Stimulated activated CD8-positive, alpha-beta memory T cell treated with anti-CD3 and anti-CD28 coated beads, Interleukin-7, amount 100 ng/mL, for 48 hours (primary cell): ENCODE measurements at regions not wholly inside any gene's neighbourhood (a gene's known extent, or its start where the extent isn't known, plus 50 kb on each side); places are given as distances from the start of the nearest gene placed in this dataset.

Experiments used
- DNase-seq, 2 donors: peaks; one replicate each; pipeline ENCODE4 v3.0.0-alpha.2; 2020; ENCODE audit warnings: low read depth in 1 of 2; ENCODE audit errors: extremely low read depth in 1 of 2

- DNase-seq: no peak
Measured at GRCh38 chr5:156103155-156103885, 223.6 kb upstream of the SGCD start.

GRCh38 chr5:156109317-156110023 lies 217.5 kb upstream of the SGCD start:
- DNase-seq: no peak

- DNase-seq: no peak
Measured at GRCh38 chr5:156119692-156120091, 207.3 kb upstream of the SGCD start.

- DNase-seq: no peak
Measured at GRCh38 chr5:156120777-156121176, 206.2 kb upstream of the SGCD start.

GRCh38 chr5:156121234-156121633 lies 205.7 kb upstream of the SGCD start:
- no peak for DNase-seq

- DNase-seq: no peak
Measured at GRCh38 chr5:156121882-156122281, 205.1 kb upstream of the SGCD start.

GRCh38 chr5:156124708-156125107 lies 202.3 kb upstream of the SGCD start:
- DNase-seq: no peak

GRCh38 chr5:156125118-156125517 lies 201.8 kb upstream of the SGCD start:
- DNase-seq: no peak

- DNase-seq: no peak
Measured at GRCh38 chr5:156126716-156127115, 200.2 kb upstream of the SGCD start.

GRCh38 chr5:156128026-156128425 lies 198.9 kb upstream of the SGCD start:
- DNase-seq: no peak

- DNase-seq: no peak
Measured at GRCh38 chr5:156134216-156134615, 192.7 kb upstream of the SGCD start.

GRCh38 chr5:156135531-156135930 lies 191.4 kb upstream of the SGCD start:
- DNase-seq: no peak

- DNase-seq: no peak
Measured at GRCh38 chr5:156137071-156137869, 189.7 kb upstream of the SGCD start.

- DNase-seq: no peak
Measured at GRCh38 chr5:156142867-156143266, 184.1 kb upstream of the SGCD start.

GRCh38 chr5:156147261-156147943 lies 179.6 kb upstream of the SGCD start:
- DNase-seq: no peak

- DNase-seq: no peak
Measured at GRCh38 chr5:156147944-156148285, 179.0 kb upstream of the SGCD start.

GRCh38 chr5:156148301-156148700 lies 178.7 kb upstream of the SGCD start:
- no peak for DNase-seq

- no peak for DNase-seq
Measured at GRCh38 chr5:156149213-156149612, 177.8 kb upstream of the SGCD start.

GRCh38 chr5:156153602-156154001 lies 173.4 kb upstream of the SGCD start:
- DNase-seq: no peak

- no peak for DNase-seq
Measured at GRCh38 chr5:156154757-156155156, 172.2 kb upstream of the SGCD start.

- DNase-seq: no peak
Measured at GRCh38 chr5:156155598-156155997, 171.4 kb upstream of the SGCD start.
